Activated CD4-positive, alpha-beta T cell treated with anti-CD3 and anti-CD28 coated beads, Interleukin-2, amount 50 U/mL, for 48 hours (primary cell): ENCODE measurements at regions not wholly inside any gene's neighbourhood (a gene's known extent, or its start where the extent isn't known, plus 50 kb on each side); places are given as distances from the start of the nearest gene placed in this dataset.
"Not testable (repeated sequence)": the region's sequence is repeated elsewhere in the genome, so short reads cannot be mapped to it uniquely, and the experiment has no call there.

Experiments
- DNase-seq, 2 experiments: peaks; one replicate each; pipeline ENCODE4 v3.0.0-alpha.2; 2020

DNA sequence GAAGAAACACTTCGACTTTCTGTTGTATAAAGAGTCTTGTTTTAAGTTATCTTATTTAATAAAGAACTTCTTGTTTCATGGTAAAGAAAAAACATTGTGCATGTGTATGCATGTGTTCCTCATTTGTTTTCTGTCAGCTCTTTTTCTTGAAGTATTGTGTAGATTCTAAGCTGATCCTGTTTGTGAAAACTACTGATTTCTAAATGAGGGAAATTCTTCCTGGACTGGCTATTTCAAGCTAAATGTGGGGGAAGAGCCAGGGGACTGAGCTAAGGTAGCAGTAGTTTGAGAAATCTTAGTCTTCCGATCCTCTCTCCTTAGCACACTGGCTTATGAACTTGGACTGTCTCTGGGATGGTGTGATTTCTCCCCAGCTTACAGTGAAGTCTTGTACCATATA, 56.4 kb upstream of the RBMS1 start:
- no peak for DNase-seq

DNA sequence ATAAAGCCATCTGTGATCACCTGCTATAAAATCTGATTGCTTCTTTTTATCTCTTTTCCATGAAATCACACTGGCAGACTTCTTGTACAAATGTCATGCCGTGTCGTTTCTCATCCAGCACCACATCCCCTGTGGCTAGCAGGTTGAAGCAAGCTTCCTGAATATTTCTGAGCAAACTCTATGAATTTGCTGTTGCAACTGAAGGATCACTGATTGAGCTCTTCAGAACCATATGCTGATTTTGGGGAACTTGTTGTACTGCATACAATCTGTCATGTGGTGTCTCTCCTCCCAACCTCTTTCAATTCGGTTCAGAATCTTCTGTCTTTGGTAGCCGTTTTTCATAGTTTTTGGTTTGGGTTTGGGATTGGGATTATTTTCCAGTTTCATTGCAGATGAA, 57.7 kb upstream of the RBMS1 start:
- no peak for DNase-seq

DNA sequence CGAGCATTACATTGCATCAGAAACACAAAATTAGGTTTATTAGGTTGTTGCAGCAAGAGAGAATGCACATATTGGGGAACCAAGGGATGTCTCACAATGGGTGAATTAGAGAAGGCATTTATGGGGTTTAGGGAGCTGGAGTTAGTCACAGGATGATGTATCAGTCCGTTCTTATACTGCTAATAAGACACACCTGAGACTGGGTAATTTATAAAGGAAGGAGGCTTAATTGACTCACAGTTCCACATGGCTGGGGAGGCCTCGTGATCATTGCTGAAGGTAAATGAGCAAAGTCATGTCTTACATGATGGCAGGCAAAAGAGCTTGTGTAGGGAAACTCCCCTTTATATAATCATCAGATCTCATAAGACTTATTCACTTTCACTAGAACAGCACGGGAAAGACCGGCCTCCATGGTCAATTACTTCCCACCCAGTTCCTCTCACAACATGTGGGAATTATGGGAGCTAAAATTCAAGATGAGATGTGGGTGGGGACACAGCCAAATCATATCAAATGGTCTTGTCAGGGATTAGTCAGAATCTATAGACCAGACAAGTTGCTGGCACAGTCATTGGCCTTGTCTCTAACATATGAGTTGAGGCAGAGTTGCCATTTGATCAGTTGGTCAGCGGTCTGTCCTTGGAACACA, 61.9 kb upstream of the RBMS1 start:
- no peak for DNase-seq

DNA sequence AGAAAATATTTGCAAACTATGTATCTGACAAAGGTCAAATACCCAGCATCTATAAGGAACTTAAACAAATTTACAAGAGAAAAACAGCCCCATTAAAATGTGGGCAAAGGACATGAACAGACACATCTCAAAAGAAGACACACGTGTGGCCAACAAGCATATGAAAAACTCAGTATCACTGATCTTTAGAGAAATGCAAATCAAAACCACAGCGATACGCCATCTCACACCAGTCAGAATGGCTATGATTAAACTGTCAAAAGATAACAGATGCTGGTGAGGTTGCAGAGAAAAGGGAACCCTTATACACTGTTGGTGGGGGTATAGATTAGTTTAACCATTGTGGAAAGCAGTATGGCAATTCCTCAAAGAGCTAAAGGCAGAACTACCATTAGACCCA, 64.3 kb upstream of the RBMS1 start:
- no peak for DNase-seq

DNA sequence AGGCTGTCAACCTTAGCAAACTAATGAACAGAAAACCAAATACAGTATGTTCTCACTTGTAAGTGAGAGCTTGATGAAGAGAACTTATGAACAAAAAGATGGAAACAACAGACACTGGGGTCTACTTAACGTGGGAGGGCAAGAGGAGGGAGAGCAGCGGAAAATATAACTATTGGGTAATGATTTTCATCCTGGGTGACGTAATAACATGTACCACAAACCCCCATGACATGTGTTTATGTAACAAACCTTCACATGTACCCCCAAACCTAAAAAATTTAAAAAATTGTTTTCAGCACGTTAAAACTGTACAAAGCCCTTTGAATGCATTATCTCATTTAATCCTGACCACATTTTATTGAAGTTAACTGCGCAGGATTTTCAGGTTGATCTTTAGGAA, 64.9 kb upstream of the RBMS1 start:
- no peak for DNase-seq

DNA sequence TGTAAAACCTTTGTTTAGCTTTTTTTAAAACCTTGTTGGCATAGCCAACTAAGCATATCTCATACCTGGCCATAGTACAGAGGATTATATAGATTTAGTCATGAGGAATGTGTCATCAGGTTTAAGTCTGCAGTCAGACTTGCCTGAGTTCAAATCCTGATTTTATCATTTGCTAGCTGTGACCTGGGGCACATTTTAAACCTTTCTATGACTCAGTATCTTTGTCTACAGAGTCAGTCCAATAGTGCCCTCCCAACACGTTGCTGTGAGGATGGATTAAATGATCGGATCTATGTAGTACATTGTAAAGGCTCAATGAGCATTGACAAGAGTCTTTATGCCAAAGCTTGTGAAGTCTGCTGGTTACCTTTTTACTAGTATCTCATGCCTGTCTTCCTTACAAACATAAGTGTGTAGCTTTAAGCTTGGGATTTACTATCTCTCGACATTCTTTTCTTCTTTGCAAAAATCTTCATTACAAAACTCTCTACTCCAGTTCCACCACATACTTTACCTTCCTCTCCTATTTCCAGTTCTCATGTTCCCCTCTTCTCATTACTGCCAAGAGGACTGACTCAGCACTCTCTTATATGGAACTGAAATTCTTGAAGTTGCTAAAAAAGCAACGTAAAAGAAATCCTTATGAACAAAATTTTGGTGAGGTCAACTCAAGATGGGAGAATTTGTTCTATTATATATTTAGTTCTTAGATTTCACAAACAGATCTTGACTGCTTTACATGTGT, 68.1 kb upstream of the RBMS1 start:
- no peak for DNase-seq

DNA sequence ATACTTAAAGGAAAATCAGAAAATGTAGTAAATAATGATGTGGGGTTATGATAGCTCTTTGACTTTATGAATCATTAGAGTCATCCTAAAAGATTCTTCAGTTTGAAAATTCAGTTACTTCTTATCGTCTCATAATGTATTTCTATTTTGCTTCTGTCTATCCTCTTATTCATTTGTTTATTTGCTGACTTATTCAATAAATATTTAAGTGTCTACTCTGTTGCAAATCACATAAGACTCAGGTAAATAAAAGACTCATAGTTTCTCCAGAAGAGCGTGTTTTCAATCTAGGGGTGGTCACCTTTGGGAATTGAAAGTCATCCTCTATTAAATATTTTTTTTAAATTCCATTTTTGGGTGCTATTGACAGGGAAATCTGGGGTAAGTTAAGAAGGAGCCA, 69.1 kb upstream of the RBMS1 start:
- DNase-seq = no peak

DNA sequence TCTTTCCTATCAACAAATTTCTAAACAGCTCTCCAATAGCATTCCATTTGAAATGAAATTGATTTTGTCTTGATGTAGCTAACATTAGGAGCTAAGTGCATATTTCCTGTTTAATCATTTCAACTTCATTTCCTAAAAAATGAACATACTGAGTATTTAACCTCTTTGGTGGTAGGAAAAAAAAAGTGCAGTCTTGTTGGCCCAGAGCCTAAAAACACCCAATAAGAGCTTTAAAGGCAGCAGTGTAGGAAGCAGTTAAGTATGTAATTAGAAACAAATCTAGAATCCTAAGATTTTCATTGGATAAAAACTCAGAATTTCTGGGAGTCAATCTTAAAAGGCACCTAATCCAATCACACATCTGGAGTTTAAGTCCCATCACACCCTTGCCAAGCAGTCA, 71.0 kb upstream of the RBMS1 start:
- DNase-seq = no peak

DNA sequence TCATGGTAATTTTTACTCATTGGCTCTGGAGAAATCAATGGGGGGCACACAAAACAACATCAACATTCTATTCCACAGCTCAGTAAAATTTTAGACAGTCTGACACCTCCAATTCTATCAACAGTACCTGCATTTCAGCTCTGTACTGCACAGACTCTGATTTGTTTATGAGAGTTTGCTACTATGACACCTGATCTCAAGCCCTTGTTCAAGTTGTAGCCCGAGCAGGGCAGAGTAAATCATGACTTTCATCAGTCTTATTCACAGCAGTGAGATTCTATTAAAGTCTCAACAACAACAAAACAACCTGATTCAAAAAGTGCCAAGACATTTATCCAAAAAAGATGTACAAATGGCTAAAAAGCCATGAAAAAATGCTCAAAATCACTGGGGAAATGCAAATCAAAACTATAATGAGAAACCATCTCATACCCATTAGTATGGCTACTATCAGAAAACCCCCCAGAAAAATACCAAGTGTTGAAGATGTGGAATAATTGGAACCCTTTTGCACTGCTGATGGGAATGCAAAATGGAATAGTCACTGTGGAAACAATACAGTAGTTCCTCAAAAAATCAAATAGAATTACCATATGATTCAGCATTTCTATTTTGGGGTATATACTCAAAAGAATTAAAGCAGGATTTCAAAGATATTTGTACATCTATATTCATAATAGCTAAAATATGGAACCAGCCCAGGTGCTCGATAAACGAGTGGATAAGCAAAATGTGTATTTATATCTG, 71.7 kb upstream of the RBMS1 start:
- no peak for DNase-seq

DNA sequence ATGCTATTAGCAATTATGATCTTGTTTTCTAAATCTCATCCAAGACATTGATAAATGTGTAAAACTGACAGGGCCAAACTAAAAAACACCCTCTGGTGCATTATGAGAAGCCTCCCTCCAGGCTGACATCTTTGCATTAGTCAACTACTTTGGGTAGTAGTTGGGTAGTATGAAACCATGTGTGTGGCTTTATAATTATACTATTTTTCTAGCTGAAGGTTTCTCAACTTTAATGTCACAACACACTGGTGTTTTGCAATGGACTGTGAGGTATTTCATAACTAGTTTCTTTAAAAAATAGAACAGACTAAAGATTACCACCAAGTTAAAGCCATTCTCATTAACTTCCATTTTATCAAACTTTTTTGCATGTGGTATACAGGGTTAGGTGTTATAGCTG, 73.1 kb upstream of the RBMS1 start:
- no peak for DNase-seq

DNA sequence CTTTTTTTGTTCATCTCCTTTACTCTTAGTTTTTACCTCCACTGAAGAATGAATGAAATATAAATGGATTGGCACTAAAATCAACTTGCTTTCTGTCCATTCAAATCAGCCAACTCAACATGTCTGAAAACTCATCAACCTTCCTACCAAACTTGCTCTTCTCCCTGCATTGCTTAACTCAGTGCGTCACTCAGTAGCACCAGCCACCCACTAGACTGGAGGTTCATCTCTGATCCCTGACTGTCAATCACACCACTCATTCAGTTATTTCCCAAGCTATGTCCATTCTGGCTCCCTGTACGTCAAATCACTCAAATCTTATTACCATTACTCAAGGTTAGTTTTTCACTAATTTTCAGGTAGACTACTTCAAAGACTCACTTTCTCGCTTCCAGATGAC, 75.2 kb upstream of the RBMS1 start:
- DNase-seq = no peak

DNA sequence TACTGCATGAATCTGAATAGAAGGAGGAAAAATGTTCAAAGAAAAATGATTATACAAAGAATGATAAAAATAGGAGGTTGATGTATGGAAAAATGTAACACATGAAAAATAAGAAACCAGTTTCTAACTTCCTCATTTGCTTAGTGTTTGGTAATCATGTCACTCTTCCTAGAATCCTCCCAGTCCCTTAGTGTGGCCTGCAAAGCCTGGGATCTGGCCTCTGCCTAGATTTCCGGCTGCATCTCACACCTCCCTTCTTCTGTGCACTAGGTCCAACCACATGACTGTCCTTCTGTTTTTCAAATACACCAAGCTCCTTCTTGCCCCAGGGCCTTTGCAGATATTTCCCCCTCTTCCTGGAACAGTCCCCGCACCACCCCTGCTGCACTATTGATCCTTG, 76.8 kb upstream of the RBMS1 start:
- no peak for DNase-seq

DNA sequence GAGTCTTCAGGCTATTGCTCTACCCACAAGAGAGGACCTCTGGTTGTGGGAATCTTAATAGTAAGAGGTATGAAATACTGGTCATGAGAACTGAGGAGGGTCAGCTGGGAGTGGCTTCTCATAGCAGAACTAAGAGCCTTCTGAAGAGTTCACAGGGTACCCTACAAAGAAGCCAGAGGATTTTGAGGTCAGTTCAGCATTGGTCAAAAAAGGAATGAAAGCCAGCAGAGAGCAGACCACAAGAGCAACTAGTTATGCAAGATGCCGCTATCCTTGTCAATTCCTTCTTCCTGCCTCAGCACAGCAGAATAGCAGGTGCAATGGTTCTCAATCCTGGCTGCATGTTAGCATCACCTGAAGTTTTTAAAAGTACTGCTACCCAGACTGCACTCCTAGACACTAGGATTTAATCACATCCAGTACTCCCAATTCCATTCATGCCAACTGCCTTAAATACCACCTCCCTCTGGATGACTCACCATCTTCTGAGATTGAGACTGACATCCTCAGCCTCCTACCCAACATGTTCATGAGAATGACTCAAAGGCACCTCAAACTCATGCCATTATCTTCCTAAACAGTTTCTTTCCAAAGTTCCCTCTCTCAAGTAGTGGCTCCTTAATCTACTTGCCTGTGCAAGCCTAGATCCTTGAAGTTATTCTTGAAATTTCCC, 81.0 kb upstream of the RBMS1 start:
- DNase-seq = no peak

DNA sequence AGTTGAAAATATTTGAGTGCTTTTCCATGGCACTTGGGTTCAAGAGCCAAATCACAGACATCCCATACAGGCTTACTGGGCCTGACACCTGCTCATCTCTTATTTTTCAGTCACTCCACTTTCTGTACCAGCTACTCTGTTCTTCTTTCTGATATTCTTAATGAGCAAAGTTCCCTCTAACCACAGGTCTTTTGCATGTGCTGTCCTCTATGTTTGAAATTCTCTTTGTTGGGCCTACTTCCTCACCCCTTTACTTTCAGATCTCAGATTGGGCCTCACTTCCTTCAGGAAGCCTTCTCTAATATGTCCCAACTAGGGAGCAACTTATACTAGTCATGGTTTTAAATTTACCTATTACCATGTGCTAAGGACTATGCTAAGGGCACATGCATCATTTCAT, 81.8 kb upstream of the RBMS1 start:
- DNase-seq = no peak

DNA sequence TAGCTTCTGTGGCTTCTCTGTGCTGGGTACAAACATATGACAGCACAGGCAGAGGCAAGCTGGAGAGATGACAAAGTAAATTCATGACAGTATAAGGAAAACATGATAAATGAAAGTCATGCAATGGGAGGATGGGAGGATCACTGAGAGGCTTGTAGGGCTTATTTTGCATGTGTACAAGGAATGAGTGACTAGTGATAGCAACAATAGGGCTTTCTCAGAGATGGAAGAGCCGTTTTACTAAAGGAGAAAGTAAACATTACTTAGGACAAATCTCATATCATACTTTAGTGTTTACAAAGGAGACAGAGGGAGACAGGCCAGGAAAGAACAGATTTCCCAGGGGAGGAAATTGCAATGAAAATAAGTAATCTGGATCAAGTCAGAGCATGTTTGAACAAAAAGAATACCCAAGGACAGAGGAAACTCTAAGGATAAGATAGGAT, 82.5 kb upstream of the RBMS1 start:
- no peak for DNase-seq

DNA sequence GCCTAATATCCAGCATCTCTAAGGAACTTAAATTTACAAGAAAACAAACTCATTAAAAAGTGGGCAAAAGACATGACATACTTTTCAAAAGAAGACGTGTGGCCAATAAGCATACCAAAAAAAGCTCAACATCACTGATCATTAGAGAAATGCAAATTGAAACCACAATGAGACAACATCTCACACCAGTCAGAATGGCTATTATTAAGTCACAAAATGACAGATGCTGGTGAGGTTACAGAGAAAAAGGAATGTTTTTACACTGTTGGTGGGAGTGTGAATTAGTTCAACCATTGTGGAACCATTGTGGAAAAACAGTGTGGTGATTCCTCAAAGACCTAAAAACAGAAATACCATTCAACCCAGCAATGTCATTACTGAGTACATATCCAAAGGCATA, 83.5 kb upstream of the RBMS1 start:
- not testable (repeated sequence) for DNase-seq

DNA sequence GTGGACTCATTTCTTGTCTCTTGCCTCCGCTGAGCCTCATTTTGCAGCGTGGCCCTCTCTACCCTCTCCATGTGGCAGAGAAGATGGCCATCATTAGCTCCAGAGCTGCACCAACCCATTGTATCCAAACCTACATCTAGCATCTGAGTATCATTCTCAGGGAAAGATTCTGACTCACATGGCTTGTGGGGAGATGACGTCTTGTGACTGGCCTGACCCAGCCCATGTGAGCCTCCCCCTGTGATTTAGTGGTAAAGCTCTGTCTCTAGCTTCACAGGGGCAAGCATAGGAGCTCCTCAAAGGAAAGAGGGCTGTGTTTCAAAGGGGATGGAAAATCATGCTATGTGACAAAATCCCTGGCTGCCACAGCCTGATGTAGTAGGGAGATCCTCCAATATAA, 87.4 kb upstream of the RBMS1 start:
- no peak for DNase-seq

DNA sequence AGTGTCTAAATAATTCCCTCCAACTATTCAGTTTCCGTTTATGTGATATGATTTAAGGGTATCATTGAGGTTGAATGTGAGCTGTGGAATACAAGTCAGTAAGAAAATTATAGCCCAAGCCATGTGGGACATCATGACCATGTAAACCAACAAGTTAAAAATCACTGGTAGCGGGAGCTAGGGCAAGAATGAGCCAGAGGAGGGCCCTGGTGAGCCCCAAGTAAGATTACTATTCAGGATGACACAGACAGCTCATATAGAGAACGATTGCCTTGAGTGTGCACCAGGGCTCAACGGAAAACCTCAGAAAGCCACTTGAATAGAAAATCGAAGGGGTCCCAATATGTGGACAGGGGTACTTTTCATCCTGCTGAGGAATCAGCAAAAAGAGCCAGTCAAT, 87.8 kb upstream of the RBMS1 start:
- no peak for DNase-seq

DNA sequence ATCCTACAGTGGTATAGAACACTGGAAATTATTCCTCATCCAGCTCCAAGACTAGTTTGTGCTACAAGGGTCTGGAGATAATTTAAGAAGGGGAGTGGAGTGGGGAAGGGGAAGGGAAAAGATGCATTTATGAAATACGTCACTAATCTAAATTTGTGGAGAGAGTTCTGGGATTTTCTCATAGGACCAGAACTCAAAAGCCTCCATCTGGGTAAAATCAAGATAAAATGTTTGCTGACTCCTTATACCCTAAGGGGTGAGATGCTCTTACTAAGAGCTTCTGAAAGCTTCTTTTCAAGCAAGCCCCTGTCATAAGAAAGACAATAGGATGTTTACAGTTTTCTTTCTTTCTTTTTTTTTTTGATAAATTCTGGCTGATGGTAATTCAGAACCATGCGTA, 88.5 kb upstream of the RBMS1 start:
- DNase-seq = no peak

DNA sequence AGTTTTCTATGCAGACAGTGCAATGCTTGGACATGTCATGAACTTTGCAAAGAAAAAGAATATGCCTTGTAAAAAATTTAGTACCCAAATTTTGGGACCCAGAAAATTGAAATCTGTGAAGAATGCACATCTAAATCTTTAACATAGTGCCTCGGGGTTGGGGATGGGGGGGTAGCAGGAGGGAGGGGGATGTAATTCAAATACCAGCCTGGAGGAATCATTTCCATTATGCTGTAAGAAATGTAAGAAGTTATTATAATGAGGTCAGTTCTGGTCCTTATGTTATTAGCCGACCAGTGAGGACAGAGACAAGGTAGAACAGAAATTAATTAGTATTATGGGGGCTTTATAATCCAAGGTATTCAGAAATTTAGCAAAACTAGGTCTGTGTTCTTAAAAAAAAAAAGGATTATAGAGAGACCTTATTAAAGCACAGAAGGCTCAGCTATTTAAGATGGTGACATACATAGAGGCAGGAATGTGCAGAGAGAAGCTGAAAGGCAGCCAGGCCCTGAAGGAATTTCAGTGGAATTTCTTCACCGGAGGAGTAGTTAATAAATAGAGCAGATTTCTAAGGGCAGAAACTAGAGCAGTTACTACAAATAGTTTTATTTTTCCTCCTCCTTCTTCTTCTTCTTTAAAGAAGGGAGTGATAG, 89.0 kb upstream of the RBMS1 start:
- DNase-seq = no peak

DNA sequence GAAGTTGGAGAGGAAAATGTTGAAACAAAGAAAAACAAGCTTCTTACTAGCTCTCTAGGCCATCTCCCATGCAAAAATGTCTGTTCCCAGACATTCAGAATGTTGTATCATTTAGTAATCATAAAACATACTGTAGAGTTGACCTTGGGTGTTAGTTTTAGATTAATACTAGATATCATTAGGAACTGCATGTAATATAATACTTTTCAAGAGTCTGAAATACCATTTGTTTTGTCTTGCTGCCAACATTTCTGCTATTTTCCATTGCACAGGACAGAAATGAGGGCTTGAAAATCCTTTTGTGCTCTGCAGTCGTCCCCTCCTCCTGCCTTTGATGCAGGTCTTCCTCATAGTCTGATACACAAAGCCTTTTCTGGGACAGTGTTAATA, 89.5 kb upstream of the RBMS1 start:
- DNase-seq = no peak

DNA sequence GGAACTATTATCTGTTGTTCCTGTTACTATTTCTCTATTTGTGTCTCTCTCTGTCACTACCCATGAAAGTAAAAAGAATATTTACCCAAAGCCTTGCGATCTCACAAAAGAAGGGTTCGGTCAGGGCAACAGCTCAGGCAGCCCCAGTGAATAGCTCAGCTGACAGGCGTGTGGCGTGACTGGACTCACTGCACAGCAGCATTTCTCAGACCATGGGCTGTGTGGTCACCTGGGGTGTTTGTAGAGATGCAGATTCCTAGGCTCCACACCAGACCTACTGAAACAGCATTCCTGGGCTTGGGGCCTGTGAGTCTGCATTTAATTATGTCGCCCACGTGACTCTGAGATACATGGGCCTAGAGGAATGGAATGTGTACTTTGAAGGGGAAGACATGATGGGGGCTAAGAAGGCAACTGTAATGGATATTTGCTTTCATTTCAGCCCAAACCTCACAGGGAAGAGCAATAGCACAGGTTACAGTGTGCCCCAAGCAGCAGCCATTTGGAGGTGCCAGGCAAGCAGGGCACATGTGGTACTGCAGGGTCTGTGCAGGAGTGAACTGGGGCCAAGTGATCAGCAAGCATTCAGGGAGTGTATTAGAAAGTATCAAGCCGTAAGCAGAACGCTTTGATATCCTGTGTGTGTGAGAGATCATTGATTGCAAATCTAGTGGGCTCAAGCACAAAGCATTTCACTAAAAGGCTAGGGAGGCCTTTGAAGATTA, 90.4 kb upstream of the RBMS1 start:
- no peak for DNase-seq
